ENCODE measurements at regions not wholly inside any gene's neighbourhood (a gene's known extent, or its start where the extent isn't known, plus 50 kb on each side); places are given as distances from the start of the nearest gene placed in this dataset.

DNA sequence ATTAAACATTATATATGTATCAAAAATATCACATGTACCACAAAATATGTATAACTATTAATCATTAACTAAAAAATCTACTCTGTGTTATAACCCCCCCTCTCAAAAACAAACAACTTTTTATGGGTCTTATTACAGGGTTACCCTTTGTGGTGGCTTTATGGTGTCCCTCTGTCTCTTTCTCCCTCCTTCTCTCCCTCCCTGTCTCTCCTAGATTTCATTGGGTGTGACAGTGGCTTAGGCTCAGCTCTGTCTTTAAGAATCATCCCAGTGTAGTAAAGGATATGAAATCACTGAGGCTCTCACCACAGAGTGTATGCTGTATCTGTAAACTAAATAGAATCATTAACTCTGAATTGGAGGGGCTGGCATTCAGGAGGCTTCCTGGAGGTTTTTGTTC lies 93.7 kb downstream of the TDRD15 start:
- DNase-seq, result no peak
- H3K4me1 ChIP-seq (ENCODE audit: control insufficient read depth, low read depth, low read length), result no peaks in the 10 kb centered on the region
- H3K23ac ChIP-seq (ENCODE audit: low read length), result no peak overlapping the region
- H2BK5ac ChIP-seq (ENCODE audit: low read length), result no peak overlapping the region
- no peaks in the 10 kb centered on the region for H3K27me3 ChIP-seq (ENCODE audit: insufficient read depth, low read length, poor library complexity)
- no peak overlapping the region for H3K18ac ChIP-seq (ENCODE audit: low read length)
- H2AK5ac ChIP-seq (ENCODE audit: low read length), result no peak overlapping the region
- H2BK120ac ChIP-seq (ENCODE audit: low read depth, low read length), result no peak overlapping the region
- H3K4me2 ChIP-seq (ENCODE audit: low read length), result no peak overlapping the region
- H3K56ac ChIP-seq (ENCODE audit: low read length), result no peak overlapping the region
- no peak overlapping the region for H3K4me3 ChIP-seq (ENCODE audit: low read length)
- no peak overlapping the region for H3K27ac ChIP-seq (ENCODE audit: low read depth, low read length)
- H3K79me1 ChIP-seq (ENCODE audit: low read length), result no peaks in the 10 kb centered on the region
- H2BK15ac ChIP-seq (replicated peaks; ENCODE audit: low read depth), result no peak overlapping the region
- H3K9ac ChIP-seq (ENCODE audit: low read length), result no peak overlapping the region
- no peak overlapping the region for H4K8ac ChIP-seq (ENCODE audit: low read depth, low read length)
- no peaks in the 10 kb centered on the region for H3K79me2 ChIP-seq (ENCODE audit: control insufficient read depth, insufficient read depth, low read length)
- no peaks in the 10 kb centered on the region for H3K36me3 ChIP-seq (ENCODE audit: control insufficient read depth, insufficient read depth, low read length)
- no peak overlapping the region for H3K4ac ChIP-seq (ENCODE audit: low read depth, low read length)
- H4K5ac ChIP-seq (ENCODE audit: low read length), result no peak overlapping the region

DNA sequence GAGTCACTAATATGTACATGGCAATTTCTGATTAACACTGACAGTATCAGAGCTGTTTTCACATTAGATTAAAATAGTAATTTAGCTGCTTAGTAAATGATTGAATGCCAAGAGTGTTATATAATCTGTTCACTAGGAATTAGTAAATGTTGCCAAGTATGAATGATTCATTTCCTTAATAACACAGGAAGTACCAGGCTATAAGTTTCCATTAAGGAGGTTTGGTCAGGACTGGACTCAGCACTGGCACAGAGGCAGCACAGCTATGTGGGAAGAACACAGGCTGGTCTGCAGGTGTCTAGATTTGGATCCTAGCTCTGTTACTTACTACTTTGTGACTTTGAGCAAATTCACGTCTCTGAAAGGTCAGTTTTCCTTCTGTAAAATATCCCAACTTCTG lies 97.2 kb downstream of the TDRD15 start:
- no peaks in the 10 kb centered on the region for H3K4me1 ChIP-seq (ENCODE audit: control insufficient read depth, low read depth, low read length)
- no peak overlapping the region for H3K4ac ChIP-seq (ENCODE audit: low read depth, low read length)
- no peak overlapping the region for H2BK15ac ChIP-seq (replicated peaks; ENCODE audit: low read depth)
- H2BK120ac ChIP-seq (ENCODE audit: low read depth, low read length), result no peak overlapping the region
- H3K56ac ChIP-seq (ENCODE audit: low read length), result no peak overlapping the region
- H2BK5ac ChIP-seq (ENCODE audit: low read length), result no peak overlapping the region
- H3K27me3 ChIP-seq (ENCODE audit: insufficient read depth, low read length, poor library complexity), result no peaks in the 10 kb centered on the region
- H3K79me1 ChIP-seq (ENCODE audit: low read length), result no peaks in the 10 kb centered on the region
- no peak overlapping the region for H4K8ac ChIP-seq (ENCODE audit: low read depth, low read length)
- no peak overlapping the region for H2AK5ac ChIP-seq (ENCODE audit: low read length)
- H3K4me2 ChIP-seq (ENCODE audit: low read length), result no peak overlapping the region
- H3K36me3 ChIP-seq (ENCODE audit: control insufficient read depth, insufficient read depth, low read length), result no peaks in the 10 kb centered on the region
- DNase-seq, result no peak
- H3K27ac ChIP-seq (ENCODE audit: low read depth, low read length), result no peak overlapping the region
- H3K23ac ChIP-seq (ENCODE audit: low read length), result no peak overlapping the region
- H3K79me2 ChIP-seq (ENCODE audit: control insufficient read depth, insufficient read depth, low read length), result no peaks in the 10 kb centered on the region
- WGBS (ENCODE audit: extremely low coverage, insufficient coverage, low lambda C conversion rate), result no CpG with 5 or more reads among the region's 1 CpG
- H3K4me3 ChIP-seq (ENCODE audit: low read length), result no peak overlapping the region
- H3K18ac ChIP-seq (ENCODE audit: low read length), result no peak overlapping the region
- no peak overlapping the region for H3K9ac ChIP-seq (ENCODE audit: low read length)
- H4K5ac ChIP-seq (ENCODE audit: low read length), result no peak overlapping the region

DNA sequence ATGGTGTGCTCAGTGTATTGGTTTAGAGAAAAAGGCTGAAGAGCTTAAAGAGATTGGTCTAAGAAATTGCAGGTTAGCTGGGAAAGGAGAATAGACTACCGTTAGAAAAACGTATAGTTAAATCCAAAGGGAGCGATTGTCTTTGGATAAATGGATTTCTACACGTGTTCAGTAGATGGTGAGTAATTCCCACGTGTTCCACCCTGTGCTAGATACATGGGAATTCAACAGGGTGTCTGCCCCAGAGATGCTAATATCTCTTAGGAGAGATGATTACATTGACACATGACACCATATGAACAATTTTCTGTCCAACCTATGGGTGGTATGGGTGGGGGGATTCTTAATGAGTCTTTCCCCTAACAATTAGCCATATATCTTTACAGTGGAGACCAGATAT lies 99.8 kb downstream of the TDRD15 start:
- Histone ChIP-seq H2BK15ac (replicated peaks; ENCODE audit: low read depth) (no peak overlapping the region), H3K9ac (ENCODE audit: low read length) (no peak overlapping the region), H3K23ac (ENCODE audit: low read length) (no peak overlapping the region), H3K18ac (ENCODE audit: low read length) (no peak overlapping the region), H3K79me2 (ENCODE audit: control insufficient read depth, insufficient read depth, low read length) (no peaks in the 10 kb centered on the region), H3K27ac (ENCODE audit: low read depth, low read length) (no peak overlapping the region), H4K5ac (ENCODE audit: low read length) (no peak overlapping the region), H3K4me3 (ENCODE audit: low read length) (no peak overlapping the region), H3K4ac (ENCODE audit: low read depth, low read length) (no peak overlapping the region), H3K4me1 (ENCODE audit: control insufficient read depth, low read depth, low read length) (no peaks in the 10 kb centered on the region), H4K8ac (ENCODE audit: low read depth, low read length) (no peak overlapping the region), H2BK5ac (ENCODE audit: low read length) (no peak overlapping the region), H3K36me3 (ENCODE audit: control insufficient read depth, insufficient read depth, low read length) (no peaks in the 10 kb centered on the region), H2BK120ac (ENCODE audit: low read depth, low read length) (no peak overlapping the region), H2AK5ac (ENCODE audit: low read length) (no peak overlapping the region), H3K4me2 (ENCODE audit: low read length) (no peak overlapping the region), H3K79me1 (ENCODE audit: low read length) (no peaks in the 10 kb centered on the region), H3K27me3 (ENCODE audit: insufficient read depth, low read length, poor library complexity) (no peaks in the 10 kb centered on the region), H3K56ac (ENCODE audit: low read length) (no peak overlapping the region)
- DNase-seq, result no peak
- no CpG with 5 or more reads among the region's 5 CpGs for WGBS (ENCODE audit: extremely low coverage, insufficient coverage, low lambda C conversion rate)

DNA sequence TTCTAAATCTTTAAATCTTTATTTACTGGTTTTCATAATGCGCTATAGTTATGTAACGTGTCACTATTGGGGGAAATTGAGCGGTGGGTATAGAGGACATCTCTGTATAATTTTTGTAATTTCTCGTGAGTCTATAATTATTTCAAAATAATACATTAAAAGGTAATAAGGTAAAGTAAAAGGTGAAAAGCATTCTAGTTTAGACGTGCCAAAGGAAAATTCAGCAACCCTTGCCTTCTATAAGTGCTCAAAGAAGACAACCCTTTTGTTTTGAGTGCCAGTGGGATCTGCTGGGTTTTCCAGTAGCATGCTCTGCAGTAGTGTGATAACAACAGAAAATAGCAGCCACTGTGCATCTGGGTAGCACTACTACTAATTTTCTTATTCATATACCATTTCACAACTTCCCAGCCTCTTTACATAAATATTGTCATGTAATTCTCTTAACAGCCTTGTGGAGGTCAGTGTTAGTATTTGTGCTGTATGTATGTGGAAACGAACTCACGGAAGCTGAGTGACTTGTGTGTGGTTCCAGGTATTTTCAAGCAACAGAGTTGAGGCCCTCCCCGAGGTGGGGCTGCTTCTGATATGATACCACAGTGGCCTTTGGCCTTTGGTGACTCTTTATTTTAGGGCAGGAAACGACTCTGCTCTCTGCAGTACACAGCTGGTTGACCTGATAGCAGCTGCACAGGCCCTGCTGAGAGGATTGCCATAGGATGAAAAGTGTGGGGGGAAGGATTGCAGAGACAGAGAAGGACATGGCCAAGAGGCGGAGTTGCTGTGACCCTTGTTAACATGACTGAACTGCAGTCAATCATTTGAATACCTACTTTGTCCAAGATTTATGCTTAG lies 104.5 kb downstream of the TDRD15 start:
- Histone ChIP-seq H2BK15ac (replicated peaks; ENCODE audit: low read depth) (no peak overlapping the region), H3K18ac (ENCODE audit: low read length) (no peak overlapping the region)
- DNase-seq, result peak; percentile 40

DNA sequence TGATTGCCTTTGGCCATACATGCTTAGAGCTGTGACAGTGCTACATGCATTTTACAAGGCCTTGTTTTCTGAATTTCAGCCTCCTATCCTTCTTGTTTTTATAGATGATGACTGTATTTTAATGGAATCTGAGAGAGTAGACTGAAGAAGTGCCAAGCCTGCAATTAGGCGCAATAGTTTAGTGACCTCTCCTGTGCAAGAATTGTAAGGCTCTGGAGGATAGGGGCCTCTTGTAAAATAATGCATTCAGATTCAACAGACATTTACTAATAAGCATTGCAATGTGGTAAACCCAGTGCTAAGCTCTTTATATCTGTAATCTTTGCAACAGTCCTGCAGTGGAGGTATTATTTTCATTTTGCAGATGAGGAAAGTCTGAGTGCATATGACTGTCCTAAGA lies 105.5 kb downstream of the TDRD15 start:
- H4K8ac ChIP-seq (ENCODE audit: low read depth, low read length), result no peak overlapping the region
- no peak overlapping the region for H3K18ac ChIP-seq (ENCODE audit: low read length)
- no peaks in the 10 kb centered on the region for H3K36me3 ChIP-seq (ENCODE audit: control insufficient read depth, insufficient read depth, low read length)
- no peak overlapping the region for H3K23ac ChIP-seq (ENCODE audit: low read length)
- H2AK5ac ChIP-seq (ENCODE audit: low read length), result no peak overlapping the region
- no peaks in the 10 kb centered on the region for H3K4me1 ChIP-seq (ENCODE audit: control insufficient read depth, low read depth, low read length)
- H2BK120ac ChIP-seq (ENCODE audit: low read depth, low read length), result no peak overlapping the region
- H3K27me3 ChIP-seq (ENCODE audit: insufficient read depth, low read length, poor library complexity), result no peaks in the 10 kb centered on the region
- H3K56ac ChIP-seq (ENCODE audit: low read length), result no peak overlapping the region
- H3K9ac ChIP-seq (ENCODE audit: low read length), result no peak overlapping the region
- no peak overlapping the region for H3K27ac ChIP-seq (ENCODE audit: low read depth, low read length)
- no peak overlapping the region for H3K4me2 ChIP-seq (ENCODE audit: low read length)
- H2BK5ac ChIP-seq (ENCODE audit: low read length), result no peak overlapping the region
- WGBS (ENCODE audit: extremely low coverage, insufficient coverage, low lambda C conversion rate), result no CpG with 5 or more reads among the region's 1 CpG
- no peak overlapping the region for H3K4me3 ChIP-seq (ENCODE audit: low read length)
- H4K5ac ChIP-seq (ENCODE audit: low read length), result no peak overlapping the region
- H3K4ac ChIP-seq (ENCODE audit: low read depth, low read length), result no peak overlapping the region
- no peaks in the 10 kb centered on the region for H3K79me2 ChIP-seq (ENCODE audit: control insufficient read depth, insufficient read depth, low read length)
- no peaks in the 10 kb centered on the region for H3K79me1 ChIP-seq (ENCODE audit: low read length)
- no peak overlapping the region for H2BK15ac ChIP-seq (replicated peaks; ENCODE audit: low read depth)
- DNase-seq, result no peak

More for the DNA sequence above, 104.5 kb downstream of the TDRD15 start:
- no peak overlapping the region for H3K27ac ChIP-seq (ENCODE audit: low read depth, low read length)
- no peak overlapping the region for H2AK5ac ChIP-seq (ENCODE audit: low read length)
- no peaks in the 10 kb centered on the region for H3K4me1 ChIP-seq (ENCODE audit: control insufficient read depth, low read depth, low read length)
- no CpG with 5 or more reads among the region's 10 CpGs for WGBS (ENCODE audit: extremely low coverage, insufficient coverage, low lambda C conversion rate)
- H3K23ac ChIP-seq (ENCODE audit: low read length), result no peak overlapping the region
- no peak overlapping the region for H3K9ac ChIP-seq (ENCODE audit: low read length)
- H4K5ac ChIP-seq (ENCODE audit: low read length), result no peak overlapping the region
- no peak overlapping the region for H2BK120ac ChIP-seq (ENCODE audit: low read depth, low read length)
- H3K27me3 ChIP-seq (ENCODE audit: insufficient read depth, low read length, poor library complexity), result no peaks in the 10 kb centered on the region
- H3K56ac ChIP-seq (ENCODE audit: low read length), result no peak overlapping the region
- no peaks in the 10 kb centered on the region for H3K36me3 ChIP-seq (ENCODE audit: control insufficient read depth, insufficient read depth, low read length)
- no peak overlapping the region for H3K4me3 ChIP-seq (ENCODE audit: low read length)
- H3K79me1 ChIP-seq (ENCODE audit: low read length), result no peaks in the 10 kb centered on the region
- no peaks in the 10 kb centered on the region for H3K79me2 ChIP-seq (ENCODE audit: control insufficient read depth, insufficient read depth, low read length)
- H3K4me2 ChIP-seq (ENCODE audit: low read length), result no peak overlapping the region
- H2BK5ac ChIP-seq (ENCODE audit: low read length), result no peak overlapping the region
- no peak overlapping the region for H4K8ac ChIP-seq (ENCODE audit: low read depth, low read length)
- H3K4ac ChIP-seq (ENCODE audit: low read depth, low read length), result no peak overlapping the region

DNA sequence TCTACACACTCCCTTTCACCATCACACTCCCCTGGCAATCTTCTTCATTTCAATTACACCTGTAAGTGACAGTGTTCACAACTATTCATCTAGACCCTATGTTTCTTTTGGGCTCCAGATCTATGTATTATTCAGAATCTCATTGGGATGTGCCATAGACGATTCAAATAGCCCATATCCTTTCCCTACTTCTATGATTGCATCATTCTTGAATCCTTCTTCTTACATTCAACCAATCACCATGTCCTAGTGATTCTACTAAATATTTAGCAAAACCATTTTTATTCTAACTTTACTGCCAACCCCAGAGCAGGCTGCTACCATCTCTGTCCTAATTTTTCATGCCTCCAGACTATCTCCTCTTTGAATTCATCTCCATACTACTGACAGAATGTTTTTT lies 106.4 kb downstream of the TDRD15 start:
- H3K79me1 ChIP-seq (ENCODE audit: low read length), result no peaks in the 10 kb centered on the region
- no CpG with 5 or more reads among the region's 1 CpG for WGBS (ENCODE audit: extremely low coverage, insufficient coverage, low lambda C conversion rate)
- no peak overlapping the region for H3K9ac ChIP-seq (ENCODE audit: low read length)
- H2BK15ac ChIP-seq (replicated peaks; ENCODE audit: low read depth), result no peak overlapping the region
- H3K23ac ChIP-seq (ENCODE audit: low read length), result no peak overlapping the region
- no peak for DNase-seq
- no peak overlapping the region for H4K8ac ChIP-seq (ENCODE audit: low read depth, low read length)
- no peaks in the 10 kb centered on the region for H3K27me3 ChIP-seq (ENCODE audit: insufficient read depth, low read length, poor library complexity)
- no peak overlapping the region for H3K4me2 ChIP-seq (ENCODE audit: low read length)
- H3K56ac ChIP-seq (ENCODE audit: low read length), result no peak overlapping the region
- H3K79me2 ChIP-seq (ENCODE audit: control insufficient read depth, insufficient read depth, low read length), result no peaks in the 10 kb centered on the region
- H2BK5ac ChIP-seq (ENCODE audit: low read length), result no peak overlapping the region
- no peak overlapping the region for H3K4ac ChIP-seq (ENCODE audit: low read depth, low read length)
- H4K5ac ChIP-seq (ENCODE audit: low read length), result no peak overlapping the region
- no peak overlapping the region for H2AK5ac ChIP-seq (ENCODE audit: low read length)
- H3K4me1 ChIP-seq (ENCODE audit: control insufficient read depth, low read depth, low read length), result no peaks in the 10 kb centered on the region
- no peak overlapping the region for H3K27ac ChIP-seq (ENCODE audit: low read depth, low read length)
- H3K36me3 ChIP-seq (ENCODE audit: control insufficient read depth, insufficient read depth, low read length), result no peaks in the 10 kb centered on the region
- H3K18ac ChIP-seq (ENCODE audit: low read length), result no peak overlapping the region
- H2BK120ac ChIP-seq (ENCODE audit: low read depth, low read length), result no peak overlapping the region
- no peak overlapping the region for H3K4me3 ChIP-seq (ENCODE audit: low read length)
